Spleen (tissue), 7 donors: ENCODE measurements at regions not wholly inside any gene's neighbourhood (a gene's known extent, or its start where the extent isn't known, plus 50 kb on each side); places are given as distances from the start of the nearest gene placed in this dataset.

Experiments used
- CTCF ChIP-seq, 11 experiments: fragments of 200-600 bp in 7 of 11; fragments of 450-650 bp in 4 of 11; sonication (generic) in 4 of 11; IDR thresholded peaks in 8 of 11; conservative IDR thresholded peaks in 3 of 11; 1 replicate in 7 of 11; 2 replicates in 4 of 11; pipeline versions ENCODE4 v1.4.0 to v1.8.0; 2016 to 2021; ENCODE audit warnings: antibody characterized with exemption in 11 of 11, inconsistent platforms in 4 of 11, mild to moderate bottlenecking in 1 of 11
- POLR2A ChIP-seq, 3 donors: fragments of 450-650 bp; IDR thresholded peaks; one replicate each; pipeline ENCODE4 v1.5.1; 2017; ENCODE audit warnings: antibody characterized with exemption in 3 of 3, mild to moderate bottlenecking in 1 of 3
- POLR2AphosphoS5 ChIP-seq, 3 donors: sonication (generic); formaldehyde crosslinking; IDR thresholded peaks; one replicate each; pipeline ENCODE4 v1.5.1; 2017; ENCODE audit warnings: antibody characterized with exemption in 3 of 3
- donor health status: DM: no; HTN: no; CAD: no; lungs with moderate emphysema.
- donor health status: DM: no; HTN: no; CAD: no.
- donor health status: DM: no; HTN: no; CAD: no.

GRCh38 chr7:89458114-89458513, 662.6 kb upstream of the TEX47 start:
- no peak for TF ChIP-seq CTCF (IDR thresholded peaks at IDR 0.05 in 8 of 11, conservative IDR thresholded peaks at IDR 0.05 in 3 of 11)
- no peak for TF ChIP-seq POLR2AphosphoS5 (IDR thresholded peaks at IDR 0.05)
- TF ChIP-seq POLR2A (IDR thresholded peaks at IDR 0.05), result no peak
